GM21381 (cell line): ENCODE measurements at regions not wholly inside any gene's neighbourhood (a gene's known extent, or its start where the extent isn't known, plus 50 kb on each side); places are given as distances from the start of the nearest gene placed in this dataset.

Experiments used
- ATAC-seq: cut with Tn5 transposase; IDR thresholded peaks from one replicate; pipeline ENCODE4 v1.9.1; 2021; ENCODE audit warnings: mild to moderate bottlenecking, moderate library complexity; ENCODE audit not compliant: unreplicated experiment

DNA sequence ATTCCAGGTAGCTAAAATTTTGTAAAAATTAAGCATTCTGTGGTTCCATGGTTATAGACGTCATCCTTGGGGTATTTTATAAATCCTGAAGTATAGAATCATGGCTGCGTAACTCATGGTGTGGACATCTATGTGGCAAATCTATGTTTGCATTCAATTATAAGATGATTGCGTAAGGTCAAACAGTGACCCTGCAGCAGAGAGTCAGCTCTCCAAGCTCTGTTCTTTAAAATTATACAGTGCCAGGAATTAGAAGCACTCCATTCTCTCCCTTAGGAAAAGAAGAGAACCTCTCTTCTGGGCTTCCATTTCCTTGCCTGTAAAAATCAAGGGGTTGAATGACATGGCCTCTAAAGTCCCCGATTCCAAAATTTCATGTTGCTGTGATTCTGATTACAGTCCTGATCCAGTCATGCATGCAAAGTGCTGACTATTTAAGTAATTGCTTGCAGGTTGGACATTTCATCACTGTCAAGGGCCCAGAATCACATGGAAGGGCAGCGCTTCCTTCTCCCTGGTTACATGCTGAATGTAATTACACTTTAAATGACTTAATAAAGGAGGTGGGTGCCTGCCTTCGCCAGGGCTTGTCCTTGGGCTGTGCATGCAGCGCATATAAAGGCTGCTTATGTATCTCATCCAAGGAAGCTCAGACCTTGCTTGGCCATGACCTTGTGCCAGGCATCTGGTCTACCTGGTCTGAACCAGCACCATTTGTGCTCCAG is 550.7 kb downstream of the TYW1 start:
- no peak for ATAC-seq

DNA sequence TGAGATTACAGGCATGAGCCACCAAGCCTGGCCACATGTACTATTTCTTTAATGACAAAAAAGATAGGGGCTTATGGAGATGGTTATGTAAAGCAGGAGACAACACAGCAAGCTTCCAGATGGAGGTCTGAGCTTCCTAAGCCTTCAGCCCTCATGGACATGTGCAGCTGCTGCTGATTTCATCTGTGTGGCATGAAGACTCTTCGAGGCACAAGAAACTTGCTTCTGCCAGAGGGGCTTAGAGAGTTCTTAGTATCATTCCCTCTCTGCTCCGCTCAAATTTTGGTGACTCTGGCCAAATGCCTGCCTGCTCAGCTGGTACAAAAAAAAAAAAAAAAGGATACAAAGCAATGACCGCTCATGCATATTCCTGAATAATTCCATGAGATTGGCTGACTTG is 552.5 kb downstream of the TYW1 start:
- ATAC-seq = no peak

DNA sequence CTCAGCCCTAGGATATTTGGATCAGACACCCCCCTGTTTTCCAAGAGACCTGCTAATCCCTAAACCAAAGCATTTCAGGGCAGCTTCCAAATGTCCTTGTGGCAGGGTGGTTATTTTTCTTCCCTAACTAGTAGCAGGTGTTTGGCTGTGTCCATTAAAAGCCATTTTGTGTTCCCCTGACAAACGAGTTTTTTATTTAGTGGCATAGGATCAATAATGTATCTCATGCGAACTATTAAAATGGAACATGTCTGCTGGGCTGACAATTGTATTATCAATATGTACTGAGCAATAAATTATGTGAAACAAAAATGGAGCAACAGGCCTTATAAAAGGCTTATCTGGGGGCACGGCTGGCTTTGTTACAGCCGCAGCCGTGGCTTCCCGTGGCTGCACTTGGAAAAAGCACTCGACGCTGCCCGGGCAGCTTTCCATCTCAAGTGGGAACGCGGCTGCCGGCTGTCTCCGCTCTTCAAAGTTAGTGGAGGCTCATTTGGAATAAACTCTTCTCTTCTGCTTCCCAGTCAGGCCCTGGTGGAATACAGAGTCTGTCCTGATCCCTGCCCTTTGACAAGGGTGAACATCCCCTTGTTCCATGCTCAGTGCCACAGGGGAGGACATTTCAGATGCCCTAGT is 554.3 kb downstream of the TYW1 start:
- ATAC-seq = no peak

DNA sequence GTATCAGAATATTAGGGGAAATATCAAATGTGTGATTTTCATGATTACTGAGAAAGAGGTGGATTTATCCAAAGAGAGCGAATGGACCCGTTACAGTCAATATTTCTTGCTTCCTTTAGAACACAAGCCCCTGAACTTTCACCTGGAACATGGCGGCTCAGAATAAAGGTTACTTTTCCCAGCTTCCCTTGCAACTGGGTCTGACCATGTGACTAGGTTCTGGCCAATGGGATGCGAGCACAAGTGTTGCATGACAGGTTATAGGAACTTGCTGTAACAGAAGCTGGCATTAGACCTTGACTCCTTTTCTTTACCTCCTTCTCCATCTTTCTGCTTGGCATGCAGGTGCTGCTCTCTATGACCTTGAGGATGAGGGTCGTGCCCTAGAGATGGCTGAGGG is 556.1 kb downstream of the TYW1 start:
- ATAC-seq = no peak

DNA sequence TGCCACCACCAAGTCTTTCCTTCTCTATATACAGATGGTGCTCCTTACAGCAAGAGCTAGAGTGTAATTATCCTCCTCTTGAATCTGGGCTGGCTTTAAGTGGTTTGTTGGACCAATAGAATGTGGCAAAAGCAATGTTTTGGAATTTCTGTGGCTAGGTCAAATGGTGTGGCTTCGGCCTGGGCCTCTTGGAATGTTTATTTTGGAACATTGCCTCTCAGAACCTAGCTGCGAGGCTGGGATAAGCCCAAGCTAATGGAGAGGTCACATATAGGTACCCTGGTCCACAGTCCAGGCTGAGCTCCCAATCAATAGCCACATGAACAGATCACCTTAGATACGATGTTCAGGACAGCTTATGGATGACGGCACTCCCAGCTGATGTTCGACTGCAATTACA is 556.7 kb downstream of the TYW1 start:
- no peak for ATAC-seq

DNA sequence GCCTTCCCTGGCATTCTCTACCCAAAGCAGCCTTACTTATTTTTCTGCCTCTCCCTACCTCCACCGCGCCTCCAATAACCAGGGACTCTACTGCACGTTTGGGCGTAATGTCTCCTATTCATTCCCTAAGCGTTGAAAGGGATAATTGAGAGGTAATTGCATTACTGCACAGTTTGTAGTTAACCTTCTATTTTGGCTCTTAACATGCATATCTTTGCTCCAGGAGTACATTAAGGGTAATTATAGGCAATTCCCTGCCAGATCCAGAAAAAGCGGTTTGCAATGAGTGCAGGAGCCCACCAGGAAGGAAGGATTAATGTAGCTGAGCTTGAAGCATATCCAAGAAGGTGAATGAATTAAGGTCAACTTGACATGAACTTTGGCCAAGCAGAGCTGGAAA is 558.4 kb downstream of the TYW1 start:
- ATAC-seq = no peak

DNA sequence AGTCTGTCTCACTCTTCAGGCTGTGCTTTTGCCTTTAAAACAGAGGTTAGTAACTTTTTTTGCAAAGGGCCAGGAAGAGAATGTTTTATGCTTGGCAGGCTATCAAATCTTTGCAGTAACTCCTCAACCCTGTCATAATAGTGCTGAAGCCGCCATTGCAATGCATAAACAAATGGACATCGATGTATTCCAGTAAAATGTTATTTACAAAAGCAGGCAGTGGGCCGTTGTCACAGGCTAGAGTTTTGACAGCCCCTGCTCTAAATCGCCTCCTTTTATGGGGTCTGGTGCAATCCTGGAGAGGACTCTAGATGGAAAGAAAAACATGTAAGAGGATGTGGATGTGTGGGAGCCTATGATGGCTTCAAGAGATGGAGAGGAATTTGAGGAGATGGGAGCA is 568.3 kb downstream of the TYW1 start:
- ATAC-seq = no peak

DNA sequence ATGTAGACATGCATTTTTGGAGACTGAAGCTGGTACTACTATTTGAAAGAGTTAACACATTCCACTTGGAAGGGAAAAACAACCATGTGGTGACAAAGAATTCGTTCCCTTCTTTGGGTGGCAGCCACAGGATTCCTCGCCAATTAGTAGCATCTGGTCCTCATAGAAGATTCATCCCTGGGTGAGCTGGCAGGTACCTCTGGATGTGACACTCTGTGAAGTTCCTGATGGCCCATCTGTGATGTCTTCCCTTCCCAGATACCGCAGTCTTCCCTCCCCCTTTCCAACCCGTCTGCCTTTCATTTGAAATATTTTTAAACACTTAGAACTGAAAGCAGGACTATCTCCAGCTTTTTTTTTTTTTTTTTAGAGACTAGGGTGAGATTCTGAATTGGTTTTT is 569.5 kb downstream of the TYW1 start:
- ATAC-seq = no peak

DNA sequence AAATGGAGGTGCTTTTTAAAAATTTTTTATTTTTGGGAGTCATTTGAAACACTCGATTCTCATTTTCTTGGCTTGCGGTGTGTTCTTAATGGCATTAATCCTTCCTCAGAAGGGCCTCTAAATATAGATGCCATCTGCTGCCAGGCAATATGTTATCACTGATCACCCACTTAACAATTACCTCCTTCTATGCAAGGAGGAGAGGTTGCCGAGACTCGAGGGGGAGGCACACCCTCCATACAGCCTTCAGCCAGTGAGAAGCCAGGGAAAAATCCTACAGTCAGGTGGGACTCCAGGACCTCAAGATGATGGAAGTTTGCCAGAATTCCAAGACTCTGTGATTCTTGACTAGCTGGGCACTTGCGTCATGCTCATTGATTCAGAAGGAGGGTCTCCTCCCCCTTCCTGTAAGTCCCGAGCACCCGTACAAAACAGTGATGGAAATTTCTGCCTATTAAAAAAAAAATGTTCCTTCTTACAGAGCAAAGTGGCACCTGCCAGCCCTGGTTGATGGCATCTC is 574.5 kb downstream of the TYW1 start:
- ATAC-seq = no peak

DNA sequence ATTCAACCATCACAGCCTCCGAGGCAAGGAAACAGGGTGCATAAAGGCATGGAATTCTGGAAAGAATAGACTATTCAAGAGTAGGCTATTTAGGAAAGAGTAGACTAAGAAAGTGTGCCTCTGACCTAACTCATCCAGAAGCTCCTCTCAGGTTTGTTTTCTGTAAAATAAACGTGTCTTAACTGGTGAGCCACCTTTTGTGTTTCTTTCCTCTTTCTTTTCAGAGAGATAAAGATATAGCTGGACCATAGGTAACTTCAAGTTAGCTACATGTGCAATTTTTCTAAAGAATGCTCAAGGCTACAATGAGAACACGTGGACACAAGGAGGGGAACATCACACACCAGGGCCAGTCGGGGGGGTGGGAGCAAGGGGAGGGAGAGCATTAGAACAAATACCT is 577.0 kb downstream of the TYW1 start:
- ATAC-seq = no peak

DNA sequence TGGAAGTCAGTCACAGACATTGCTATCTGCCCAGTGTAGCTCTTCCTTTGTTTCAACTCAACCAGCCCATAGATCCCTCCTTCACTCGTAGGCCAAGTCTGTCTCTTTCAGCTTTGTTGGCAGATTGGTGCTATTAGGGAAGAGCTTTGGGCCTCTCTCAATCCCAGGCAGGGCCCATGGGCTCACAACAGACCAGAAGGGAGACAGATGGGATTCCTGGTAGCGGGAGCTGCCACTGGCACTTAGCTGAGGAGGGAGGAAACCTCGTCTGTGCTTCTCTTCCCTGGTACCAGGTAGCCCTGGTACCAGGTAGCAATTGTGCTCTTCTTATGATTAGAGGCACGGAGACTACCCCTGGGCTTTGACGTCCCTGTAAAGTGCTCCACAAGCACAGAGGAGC is 592.0 kb downstream of the TYW1 start:
- no peak for ATAC-seq

DNA sequence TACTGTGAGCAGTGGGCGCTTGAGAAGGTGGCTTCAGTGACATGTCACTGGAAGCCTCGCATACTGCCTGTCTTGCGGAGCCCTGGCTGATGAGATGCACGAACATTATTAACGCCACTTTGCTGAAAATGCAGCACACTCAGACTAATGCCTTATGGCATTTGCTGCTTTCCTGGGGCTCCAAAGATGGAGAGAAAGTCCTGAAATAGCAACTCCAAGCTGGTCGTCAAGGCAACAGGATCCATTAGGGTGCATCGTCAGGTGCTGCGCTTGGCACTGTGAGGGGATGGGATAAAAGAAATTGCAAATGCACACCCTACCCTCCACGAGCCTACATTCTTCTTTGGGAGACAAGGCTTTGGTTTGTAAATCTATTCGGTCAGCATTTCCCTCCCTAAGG is 592.5 kb downstream of the TYW1 start:
- ATAC-seq = no peak

DNA sequence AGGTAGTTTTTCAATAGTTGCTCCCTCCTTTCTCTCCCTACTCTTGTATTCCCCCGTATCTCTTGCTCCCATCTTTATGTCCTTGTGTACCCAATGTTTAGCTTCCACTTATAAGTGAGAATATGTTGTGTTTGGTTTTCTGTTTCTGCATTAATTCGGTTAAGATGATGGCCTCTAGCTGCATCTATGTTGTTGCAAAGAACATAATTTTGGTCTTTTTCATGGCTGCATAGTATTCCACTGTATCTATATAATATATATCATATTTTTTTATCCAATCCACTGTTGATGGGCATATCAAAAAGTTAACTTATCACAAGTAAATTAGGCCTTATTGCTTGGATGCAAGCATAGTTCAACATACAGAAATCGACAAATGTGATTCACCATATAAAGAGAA is 594.0 kb downstream of the TYW1 start:
- ATAC-seq = no peak

DNA sequence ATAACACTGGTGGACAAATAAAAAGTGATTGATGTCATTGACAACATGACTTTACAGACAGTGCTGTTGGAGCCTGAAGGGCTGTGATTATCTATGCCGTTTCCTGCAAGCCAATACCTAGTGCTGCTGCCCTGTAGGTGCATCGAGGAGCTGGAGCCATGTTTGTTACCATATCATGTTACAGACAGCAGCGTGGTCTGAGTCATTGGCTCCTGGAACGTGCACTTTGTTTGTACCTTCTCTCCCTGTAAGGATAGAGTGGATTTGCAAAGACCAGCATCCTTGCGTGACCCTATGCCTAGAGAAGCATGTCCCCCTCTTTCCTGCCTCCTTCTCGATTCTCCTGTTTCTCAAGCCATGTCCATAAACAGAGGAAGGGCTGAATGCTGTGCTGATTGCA is 597.2 kb downstream of the TYW1 start:
- ATAC-seq = no peak

DNA sequence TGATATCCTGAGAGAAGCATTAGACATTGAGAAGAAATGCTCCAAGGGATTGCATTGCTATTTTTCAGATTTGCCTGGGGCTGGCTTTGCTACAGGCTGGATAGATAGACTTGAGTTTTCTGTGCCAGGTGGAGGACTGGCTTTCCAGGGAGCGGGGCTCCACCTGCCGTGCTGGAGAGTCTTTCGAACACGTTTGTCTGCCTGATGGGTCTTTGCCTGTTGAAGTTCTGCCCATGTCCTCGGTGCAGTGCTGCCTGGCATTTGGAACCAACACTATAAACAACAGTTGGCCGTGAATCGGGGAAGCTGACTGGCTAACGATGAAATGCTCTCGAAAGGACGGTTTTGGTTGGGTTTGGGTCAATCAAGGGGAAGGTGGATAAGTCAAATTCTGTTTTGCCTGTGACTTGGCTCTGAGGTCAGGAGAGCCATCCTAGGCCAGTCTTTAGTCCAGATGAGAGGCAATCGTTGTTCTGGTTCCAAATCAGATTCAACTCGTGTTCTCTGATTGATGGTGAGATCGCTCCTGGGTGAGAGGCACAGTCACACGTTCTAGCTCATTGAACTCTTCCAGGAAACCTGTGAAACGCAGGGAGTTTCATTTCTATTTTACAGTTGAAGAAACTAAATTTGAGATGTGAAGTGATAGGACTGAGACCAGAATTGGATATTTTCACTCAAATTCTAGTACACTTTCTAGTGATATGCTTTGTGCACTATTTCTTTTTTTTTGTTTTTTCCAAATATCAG is 599.0 kb downstream of the TYW1 start:
- ATAC-seq = no peak

DNA sequence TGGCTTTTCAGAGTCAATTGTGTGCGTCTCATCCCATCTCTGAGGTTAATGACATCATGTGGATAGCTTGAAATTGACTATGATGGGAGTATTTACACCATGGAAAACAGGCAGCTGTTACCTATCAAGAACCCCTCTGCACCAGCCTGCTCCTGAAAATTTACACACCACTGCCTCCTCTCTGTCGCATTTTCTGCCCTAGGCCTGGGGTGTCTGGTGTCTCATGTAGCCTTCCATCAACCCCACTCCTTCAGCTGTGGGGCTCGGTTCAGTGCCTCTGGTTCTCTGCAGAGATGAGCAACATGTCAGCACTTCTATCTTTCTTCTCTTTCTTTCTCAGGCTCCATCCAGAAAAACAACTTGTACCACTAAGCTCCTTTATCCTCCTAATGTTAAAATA is 600.5 kb downstream of the TYW1 start:
- ATAC-seq = no peak

DNA sequence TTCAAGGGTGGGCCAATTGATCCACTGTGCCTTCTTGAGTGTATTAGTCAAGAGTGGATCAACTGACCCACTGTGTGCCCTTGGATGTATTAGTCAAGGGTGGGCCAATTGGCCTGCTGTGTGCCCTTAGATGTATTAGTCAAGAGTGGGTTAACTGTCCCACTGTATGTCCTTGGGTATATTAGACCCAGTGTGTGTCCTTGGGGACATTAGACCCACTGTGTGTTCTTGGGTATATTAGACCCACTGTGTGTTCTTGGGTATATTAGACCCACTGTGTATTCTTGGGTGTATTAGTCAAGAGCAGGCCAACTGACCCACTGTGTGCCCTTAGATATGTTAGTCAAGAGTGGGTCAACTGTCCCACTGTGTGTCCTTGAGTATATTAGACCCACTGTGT is 601.8 kb downstream of the TYW1 start:
- ATAC-seq = no peak

DNA sequence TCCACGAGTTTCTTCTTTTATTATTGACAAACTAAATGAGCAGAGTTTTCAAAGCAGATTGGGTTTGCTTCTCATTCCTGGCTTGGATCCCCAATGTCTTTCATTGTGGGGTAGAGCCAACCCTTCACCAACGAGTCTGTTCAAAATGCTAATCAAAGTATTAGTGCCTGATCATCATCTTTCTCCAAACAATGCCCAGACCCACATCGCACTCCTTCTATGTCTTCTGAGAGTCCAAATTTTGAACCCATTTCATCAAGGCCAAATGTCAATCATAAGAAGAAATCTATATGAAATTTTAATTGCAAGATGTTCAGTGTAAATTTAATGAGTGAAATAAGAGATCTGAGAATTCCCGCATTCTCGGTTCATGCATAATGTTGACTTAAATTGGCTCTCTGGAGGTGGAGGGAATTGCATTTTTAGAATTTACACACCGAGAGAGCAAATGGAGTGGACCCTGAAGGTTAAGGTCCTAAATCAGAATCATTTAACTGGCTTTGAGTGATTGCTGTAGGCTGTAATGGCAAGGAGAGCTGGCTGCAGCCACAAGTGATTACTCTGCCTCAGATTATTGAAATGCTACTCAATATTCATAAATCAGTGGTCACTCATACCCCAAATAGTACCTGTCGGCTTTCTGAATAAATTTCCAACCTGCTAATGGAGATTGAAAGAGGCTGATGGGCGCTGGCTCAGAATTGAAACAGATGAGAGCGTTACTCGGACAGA is 602.9 kb downstream of the TYW1 start:
- no peak for ATAC-seq

DNA sequence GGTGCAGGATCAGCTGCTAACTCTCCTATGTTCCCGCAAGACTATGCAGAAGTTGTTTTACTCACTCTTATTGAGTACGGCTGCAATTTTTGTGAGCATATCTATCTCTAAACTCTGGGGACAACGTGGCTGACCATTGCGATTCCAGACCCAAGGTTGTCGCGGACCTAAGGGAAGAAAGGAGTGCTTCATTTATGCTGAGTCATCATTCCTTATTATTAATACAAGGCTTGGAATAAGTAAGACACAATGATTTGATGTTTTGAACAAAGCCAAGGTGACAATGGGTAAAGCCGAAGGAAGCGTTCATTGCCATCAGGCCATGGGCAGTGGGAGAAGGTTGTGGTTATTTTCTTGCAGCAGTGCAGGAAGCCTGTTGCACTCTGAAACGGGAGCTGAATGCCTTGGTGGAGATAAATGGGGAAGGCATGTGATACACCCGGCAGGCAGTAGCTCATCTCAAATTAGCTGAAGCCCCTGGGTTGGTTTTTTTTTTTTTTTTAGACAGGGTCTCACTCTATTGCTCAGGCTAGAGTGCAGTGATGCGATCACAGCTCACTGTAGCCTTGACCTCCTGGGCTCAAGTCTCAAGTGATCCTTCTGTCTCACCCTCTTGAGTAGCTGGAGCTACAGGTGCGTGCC is 605.7 kb downstream of the TYW1 start:
- no peak for ATAC-seq

DNA sequence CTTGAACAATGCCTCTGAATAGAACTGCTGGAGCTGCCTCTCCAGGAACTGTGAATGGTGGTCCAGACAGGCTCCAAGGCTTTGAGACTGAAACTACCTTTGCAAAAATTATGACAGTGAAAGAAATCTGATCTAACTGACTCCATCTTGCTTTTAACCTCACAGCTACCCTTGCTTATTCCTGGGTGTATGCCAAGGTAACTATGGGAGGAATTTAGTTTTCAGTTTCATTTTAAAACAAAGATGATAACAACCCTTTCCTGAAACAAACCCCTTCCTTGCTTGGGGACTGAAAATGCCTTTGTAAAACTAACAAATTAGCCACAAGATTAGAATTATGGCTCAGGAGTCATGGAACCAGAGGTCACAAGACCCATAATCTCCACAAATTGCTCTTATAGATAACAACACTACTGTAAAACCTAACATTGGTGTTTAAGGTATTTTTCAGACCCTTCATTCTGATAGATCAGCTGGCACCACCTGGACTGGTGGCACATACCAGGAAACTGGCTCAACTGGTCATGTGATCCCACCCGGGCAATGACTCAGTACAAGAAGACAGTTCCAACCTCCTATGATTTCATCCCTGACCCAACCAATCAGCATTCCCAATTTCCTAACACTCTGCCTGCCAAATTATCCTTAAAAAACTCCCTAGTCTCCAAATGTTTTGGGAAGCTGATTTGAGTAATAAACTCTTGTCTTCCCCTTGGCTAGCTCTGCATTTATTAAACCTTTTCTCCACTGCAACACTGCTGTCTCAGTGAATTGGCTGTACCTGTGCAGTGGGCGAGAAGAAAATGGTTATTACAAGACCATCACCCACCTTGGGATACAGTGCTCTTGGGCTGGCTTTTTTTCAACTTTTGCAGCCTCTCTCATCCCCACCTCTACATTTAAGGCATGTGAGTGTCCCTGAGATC is 608.1 kb downstream of the TYW1 start:
- ATAC-seq = no peak
